Mammary epithelial cell (primary cell): ENCODE measurements at regions not wholly inside any gene's neighbourhood (a gene's known extent, or its start where the extent isn't known, plus 50 kb on each side); places are given as distances from the start of the nearest gene placed in this dataset.

Experiments used
- CTCF ChIP-seq, 2 donors: IDR thresholded peaks in 1 of 2; conservative IDR thresholded peaks in 1 of 2; 2 replicates each; pipeline ENCODE4 v1.5.1; 2011 to 2012; ENCODE audit warnings: inconsistent platforms in 2 of 2, low read length in 2 of 2, mild to moderate bottlenecking in 2 of 2, control low read depth in 1 of 2, low read depth in 1 of 2; ENCODE audit not compliant: insufficient read depth in 1 of 2; ENCODE audit errors: extremely low read depth in 1 of 2
- EZH2 ChIP-seq: IDR thresholded peaks from 2 replicates; pipeline ENCODE4 v1.6.1; 2012; ENCODE audit warnings: low read length, inconsistent platforms, borderline replicate concordance

- TF ChIP-seq CTCF (conservative IDR thresholded peaks at IDR 0.05 in 1 of 2, IDR thresholded peaks at IDR 0.05 in 1 of 2; ENCODE audit: extremely low read depth in 1 of 2, insufficient read depth in 1 of 2, low read depth in 1 of 2, low read length in 2 of 2): no peak
- no peak for TF ChIP-seq EZH2
Observed at GRCh38 chr12:65656891-65657351, 167.4 kb upstream of the HMGA2 start.
